Large intestine (tissue), 3 donors: ENCODE measurements at regions not wholly inside any gene's neighbourhood (a gene's known extent, or its start where the extent isn't known, plus 50 kb on each side); places are given as distances from the start of the nearest gene placed in this dataset.

ENCODE experiments used
- DNase-seq, 2 donors: peaks; one replicate each; pipeline versions ENCODE4 v3.0.0 to v3.0.0-alpha.2; 2013
- H3K27ac ChIP-seq: one replicate; pipeline ENCODE4 v1.5.1; 2013; ENCODE audit warnings: low read length
- H3K27me3 ChIP-seq: 2 replicates; pipeline ENCODE4 v1.6.1; 2013; ENCODE audit warnings: low read length; ENCODE audit not compliant: control insufficient read depth, insufficient read depth
- H3K36me3 ChIP-seq: 2 replicates; pipeline ENCODE4 v1.6.1; 2013; ENCODE audit warnings: low read length; ENCODE audit not compliant: control insufficient read depth, insufficient read depth
- H3K4me1 ChIP-seq: one replicate; pipeline ENCODE4 v1.6.1; 2013; ENCODE audit warnings: low read length; ENCODE audit not compliant: control insufficient read depth, insufficient read depth
- H3K4me3 ChIP-seq: one replicate; pipeline ENCODE4 v1.5.1; 2013; ENCODE audit warnings: low read length
- H3K9me3 ChIP-seq: one replicate; pipeline ENCODE4 v1.6.1; 2013; ENCODE audit warnings: mild to moderate bottlenecking, low read depth, low read length, moderate library complexity; ENCODE audit not compliant: control insufficient read depth
- WGBS: methylation state at CpG from one replicate; pipeline ENCODE4 v1.1.5; 2013; ENCODE audit warnings: low lambda C conversion rate; ENCODE audit not compliant: insufficient coverage; 5-methylcytosine and 5-hydroxymethylcytosine counted together

- Histone ChIP-seq H3K4me1 (no peaks in the 10 kb centered on the region), H3K27ac (no peak overlapping the region), H3K36me3 (no peaks in the 10 kb centered on the region), H3K27me3 (no peaks in the 10 kb centered on the region), H3K4me3 (no peak overlapping the region), H3K9me3 (no peaks in the 10 kb centered on the region)
- no peak for DNase-seq
- WGBS = no CpG with 5 or more reads among the region's 3 CpGs
These were observed 105.3 kb upstream of the TBX3 start for GRCh38 chr12:114789276-114789675.

GRCh38 chr12:114784526-114784925 lies 100.6 kb upstream of the TBX3 start:
- no peak overlapping the region for H3K4me3 ChIP-seq
- no peak overlapping the region for H3K27ac ChIP-seq
- no peaks in the 10 kb centered on the region for H3K36me3 ChIP-seq
- H3K9me3 ChIP-seq = no peaks in the 10 kb centered on the region
- WGBS = 0% methylated on average over 1 of the region's 3 CpGs
- no peaks in the 10 kb centered on the region for H3K27me3 ChIP-seq
- no peak for DNase-seq
- H3K4me1 ChIP-seq = no peaks in the 10 kb centered on the region

- whole genome bisulfite sequencing = 50% methylated on average over 2 of the region's 8 CpGs
- Histone ChIP-seq H3K4me3 (no peak overlapping the region), H3K9me3 (no peaks in the 10 kb centered on the region), H3K27me3 (no peaks in the 10 kb centered on the region), H3K27ac (no peak overlapping the region), H3K36me3 (no peaks in the 10 kb centered on the region), H3K4me1 (no peaks in the 10 kb centered on the region)
- peak; percentile 16 to 32 for DNase-seq
These were observed 99.2 kb upstream of the TBX3 start for GRCh38 chr12:114783089-114783618.

GRCh38 chr12:114780746-114781399 lies 96.9 kb upstream of the TBX3 start:
- WGBS = no CpG with 5 or more reads among the region's 5 CpGs
- Histone ChIP-seq H3K4me3 (no peak overlapping the region), H3K27ac (no peak overlapping the region), H3K27me3 (no peaks in the 10 kb centered on the region), H3K4me1 (no peaks in the 10 kb centered on the region), H3K36me3 (no peaks in the 10 kb centered on the region), H3K9me3 (no peaks in the 10 kb centered on the region)
- no peak for DNase-seq

- Histone ChIP-seq H3K4me3 (no peak overlapping the region), H3K9me3 (no peaks in the 10 kb centered on the region), H3K27me3 (no peaks in the 10 kb centered on the region), H3K27ac (no peak overlapping the region), H3K36me3 (no peaks in the 10 kb centered on the region), H3K4me1 (no peaks in the 10 kb centered on the region)
- no peak for DNase-seq
These were observed 95.7 kb upstream of the TBX3 start for GRCh38 chr12:114779647-114780046.

- Histone ChIP-seq H3K27ac (no peak overlapping the region), H3K27me3 (no peaks in the 10 kb centered on the region), H3K9me3 (no peaks in the 10 kb centered on the region), H3K36me3 (no peaks in the 10 kb centered on the region), H3K4me3 (no peak overlapping the region), H3K4me1 (no peaks in the 10 kb centered on the region)
- WGBS = 67% methylated on average over 2 of the region's 3 CpGs
- DNase-seq = no peak
These were observed 95.2 kb upstream of the TBX3 start for GRCh38 chr12:114779186-114779585.

GRCh38 chr12:114776731-114777442 lies 92.9 kb upstream of the TBX3 start:
- WGBS = 68% methylated on average over 5 of the region's 15 CpGs
- DNase-seq = no peak

GRCh38 chr12:114774699-114775098 lies 90.7 kb upstream of the TBX3 start:
- no peak for DNase-seq
- 100% methylated on average over 1 of the region's 5 CpGs for WGBS
- no peaks in the 10 kb centered on the region for H3K9me3 ChIP-seq
- H3K4me3 ChIP-seq = no peak overlapping the region
- H3K27ac ChIP-seq = no peak overlapping the region
- H3K4me1 ChIP-seq = no peaks in the 10 kb centered on the region
- no peaks in the 10 kb centered on the region for H3K27me3 ChIP-seq
- H3K36me3 ChIP-seq = no peaks in the 10 kb centered on the region

More at GRCh38 chr12:114776731-114777442, 92.9 kb upstream of the TBX3 start:
- Histone ChIP-seq H3K27ac (no peak overlapping the region), H3K4me3 (no peak overlapping the region), H3K27me3 (no peaks in the 10 kb centered on the region), H3K4me1 (no peaks in the 10 kb centered on the region), H3K36me3 (no peaks in the 10 kb centered on the region), H3K9me3 (no peaks in the 10 kb centered on the region)

GRCh38 chr12:114774197-114774596 lies 90.2 kb upstream of the TBX3 start:
- Histone ChIP-seq H3K4me1 (no peaks in the 10 kb centered on the region), H3K27me3 (no peaks in the 10 kb centered on the region), H3K27ac (no peak overlapping the region), H3K36me3 (no peaks in the 10 kb centered on the region), H3K9me3 (no peaks in the 10 kb centered on the region), H3K4me3 (no peak overlapping the region)
- WGBS = 94% methylated on average over 3 of the region's 11 CpGs
- DNase-seq = no peak

- no peaks in the 10 kb centered on the region for H3K9me3 ChIP-seq
- no peak overlapping the region for H3K4me3 ChIP-seq
- 100% methylated on average over 1 of the region's 3 CpGs for WGBS
- no peak for DNase-seq
- H3K27me3 ChIP-seq = no peaks in the 10 kb centered on the region
- no peaks in the 10 kb centered on the region for H3K4me1 ChIP-seq
- H3K27ac ChIP-seq = no peak overlapping the region
- no peaks in the 10 kb centered on the region for H3K36me3 ChIP-seq
These were observed 86.3 kb upstream of the TBX3 start for GRCh38 chr12:114770323-114770722.

GRCh38 chr12:114769634-114770033 lies 85.7 kb upstream of the TBX3 start:
- Histone ChIP-seq H3K27me3 (no peaks in the 10 kb centered on the region), H3K9me3 (no peaks in the 10 kb centered on the region), H3K27ac (no peak overlapping the region), H3K4me1 (no peaks in the 10 kb centered on the region), H3K36me3 (no peaks in the 10 kb centered on the region), H3K4me3 (no peak overlapping the region)
- DNase-seq = no peak
- WGBS = 79% methylated on average over 2 of the region's 4 CpGs
